Ascending aorta (tissue), 2 donors: ENCODE measurements at regions not wholly inside any gene's neighbourhood (a gene's known extent, or its start where the extent isn't known, plus 50 kb on each side); places are given as distances from the start of the nearest gene placed in this dataset.

Experiments
- DNase-seq, 2 donors: peaks; one replicate each; pipeline ENCODE4 v3.0.0-alpha.2; 2019; ENCODE audit warnings: low spot score in 2 of 2
- H3K27ac ChIP-seq, 2 donors: fragments of 200-600 bp; sonication (generic); one replicate each; pipeline ENCODE4 v1.5.1; 2016 to 2017; ENCODE audit warnings: mild to moderate bottlenecking in 1 of 2
- H3K27me3 ChIP-seq: fragments of 200-600 bp; sonication (generic); one replicate; pipeline ENCODE4 v1.5.1; 2017
- H3K36me3 ChIP-seq, 2 donors: fragments of 200-600 bp; sonication (generic); one replicate each; pipeline ENCODE4 v1.5.1; 2016
- H3K4me1 ChIP-seq, 2 donors: fragments of 200-600 bp; sonication (generic); one replicate each; pipeline ENCODE4 v1.5.1; 2016 to 2017; ENCODE audit warnings: mild to moderate bottlenecking in 1 of 2
- H3K4me3 ChIP-seq, 2 donors: fragments of 200-600 bp; sonication (generic); one replicate each; pipeline ENCODE4 v1.5.1; 2016 to 2017; ENCODE audit warnings: mild to moderate bottlenecking in 1 of 2
- H3K9me3 ChIP-seq, 2 donors: fragments of 200-600 bp; sonication (generic); one replicate each; pipeline ENCODE4 v1.5.1; 2016
- CTCF ChIP-seq, 3 experiments: fragments of 200-600 bp in 2 of 3; fragments of 450-650 bp in 1 of 3; sonication (generic) in 2 of 3; IDR thresholded peaks; one replicate each; pipeline ENCODE4 v1.5.1; 2016 to 2019; ENCODE audit warnings: antibody characterized with exemption in 3 of 3, mild to moderate bottlenecking in 1 of 3, moderate library complexity in 1 of 3
- intact Hi-C: fragments of 100-400 bp; cut with DNase I; formaldehyde crosslinking; loops from one replicate; pipeline ENCODE4 v1.15.1; 2023

GRCh38 chr13:85654227-85654626 lies 145.0 kb downstream of the SLITRK6 start:
- Histone ChIP-seq H3K36me3 (no peaks in the 10 kb centered on the region), H3K4me3 (no peak overlapping the region), H3K27me3 (no peaks in the 10 kb centered on the region), H3K4me1 (no peaks in the 10 kb centered on the region), H3K27ac (no peak overlapping the region), H3K9me3 (no peaks in the 10 kb centered on the region)
- intact Hi-C loops: no loop called here
- DNase-seq: no peak
- no peak for TF ChIP-seq CTCF (IDR thresholded peaks at IDR 0.05)

- Histone ChIP-seq H3K27ac (no peak overlapping the region), H3K4me3 (no peak overlapping the region), H3K4me1 (no peaks in the 10 kb centered on the region), H3K9me3 (no peaks in the 10 kb centered on the region), H3K27me3 (no peaks in the 10 kb centered on the region), H3K36me3 (no peaks in the 10 kb centered on the region)
- no peak for TF ChIP-seq CTCF (IDR thresholded peaks at IDR 0.05)
- intact Hi-C loops: no loop called here
- DNase-seq: no peak
These were observed 145.5 kb downstream of the SLITRK6 start for GRCh38 chr13:85653681-85654080.

GRCh38 chr13:85652491-85652890 lies 146.7 kb downstream of the SLITRK6 start:
- TF ChIP-seq CTCF (IDR thresholded peaks at IDR 0.05): no peak

GRCh38 chr13:85651440-85651839 lies 147.8 kb downstream of the SLITRK6 start:
- Histone ChIP-seq H3K27ac (no peak overlapping the region), H3K27me3 (no peaks in the 10 kb centered on the region), H3K9me3 (no peaks in the 10 kb centered on the region), H3K4me3 (no peak overlapping the region), H3K36me3 (no peaks in the 10 kb centered on the region), H3K4me1 (no peaks in the 10 kb centered on the region)
- DNase-seq: no peak
- no peak for TF ChIP-seq CTCF (IDR thresholded peaks at IDR 0.05)
- intact Hi-C loops: no loop called here

More at GRCh38 chr13:85652491-85652890, 146.7 kb downstream of the SLITRK6 start:
- no peak for DNase-seq
- H3K9me3 ChIP-seq: no peaks in the 10 kb centered on the region
- H3K4me1 ChIP-seq: no peaks in the 10 kb centered on the region
- H3K4me3 ChIP-seq: no peak overlapping the region
- no peaks in the 10 kb centered on the region for H3K36me3 ChIP-seq
- H3K27me3 ChIP-seq: no peaks in the 10 kb centered on the region
- H3K27ac ChIP-seq: no peak overlapping the region
- intact Hi-C loops: no loop called here

GRCh38 chr13:85650613-85651012 lies 148.6 kb downstream of the SLITRK6 start:
- no peak overlapping the region for H3K27ac ChIP-seq

More at GRCh38 chr13:85650613-85651012, 148.6 kb downstream of the SLITRK6 start:
- no peak for TF ChIP-seq CTCF (IDR thresholded peaks at IDR 0.05)
- no peaks in the 10 kb centered on the region for H3K9me3 ChIP-seq
- H3K27me3 ChIP-seq: no peaks in the 10 kb centered on the region
- H3K4me3 ChIP-seq: no peak overlapping the region
- intact Hi-C loops: no loop called here
- H3K36me3 ChIP-seq: no peaks in the 10 kb centered on the region
- H3K4me1 ChIP-seq: no peaks in the 10 kb centered on the region
- no peak for DNase-seq
